Stimulated activated naive B cell treated with anti-CD40 and anti-IgM and Interleukin-4, amounts not matched to agents 10 μg/mL and 1 μg/mL and 100 μg/mL, for 72 hours (primary cell): ENCODE measurements at regions not wholly inside any gene's neighbourhood (a gene's known extent, or its start where the extent isn't known, plus 50 kb on each side); places are given as distances from the start of the nearest gene placed in this dataset.

Source experiments
- ATAC-seq, 2 donors: fragments of 150-1000 bp; cut with Tn5 transposase; replicated peaks; 2 replicates each; pipeline ENCODE4 v1.10.0; 2021; ENCODE audit warnings: moderate library complexity in 1 of 2
- DNase-seq: peaks from one replicate; pipeline ENCODE4 v3.0.0; 2021
- H3K27ac Mint-ChIP-seq: one replicate; pipeline ENCODE4 v1.8.0; 2022; ENCODE audit warnings: mild to moderate bottlenecking, mixed read lengths
- H3K27me3 Mint-ChIP-seq, 2 donors: one replicate each; pipeline ENCODE4 v1.8.0; 2022; ENCODE audit warnings: mixed read lengths in 2 of 2
- H3K36me3 Mint-ChIP-seq, 2 donors: one replicate each; pipeline ENCODE4 v1.8.0; 2022; ENCODE audit warnings: mixed read lengths in 2 of 2, mild to moderate bottlenecking in 1 of 2
- H3K4me1 Mint-ChIP-seq, 2 donors: one replicate each; pipeline ENCODE4 v1.8.0; 2022; ENCODE audit warnings: mixed read lengths in 2 of 2, mild to moderate bottlenecking in 1 of 2
- H3K4me3 Mint-ChIP-seq, 2 donors: one replicate each; pipeline ENCODE4 v1.8.0; 2022; ENCODE audit warnings: mild to moderate bottlenecking in 2 of 2, mixed read lengths in 2 of 2, moderate library complexity in 1 of 2
- H3K9me3 Mint-ChIP-seq, 2 donors: one replicate each; pipeline ENCODE4 v1.8.0; 2022; ENCODE audit warnings: mixed read lengths in 2 of 2, mild to moderate bottlenecking in 1 of 2

GRCh38 chr11:23555085-23555484 is 694.8 kb upstream of the CCDC179 start:
- Mint-ChIP-seq H3K27ac (no peak overlapping the region), H3K36me3 (no peaks in the 10 kb centered on the region), H3K9me3 (no peaks in the 10 kb centered on the region), H3K4me3 (no peak overlapping the region), H3K4me1 (no peaks in the 10 kb centered on the region), H3K27me3 (no peaks in the 10 kb centered on the region)
- no peak for DNase-seq
- ATAC-seq = no peak

GRCh38 chr11:23556163-23556750 is 696.0 kb upstream of the CCDC179 start:
- H3K27me3 Mint-ChIP-seq = no peaks in the 10 kb centered on the region
- DNase-seq (no peak), ATAC-seq (no peak)
- H3K4me3 Mint-ChIP-seq = no peak overlapping the region
- no peaks in the 10 kb centered on the region for H3K9me3 Mint-ChIP-seq
- no peaks in the 10 kb centered on the region for H3K36me3 Mint-ChIP-seq
- H3K27ac Mint-ChIP-seq = no peak overlapping the region
- no peaks in the 10 kb centered on the region for H3K4me1 Mint-ChIP-seq

- no peaks in the 10 kb centered on the region for H3K4me1 Mint-ChIP-seq
- H3K4me3 Mint-ChIP-seq = no peak overlapping the region
- ATAC-seq = no peak
- no peaks in the 10 kb centered on the region for H3K9me3 Mint-ChIP-seq
- no peak overlapping the region for H3K27ac Mint-ChIP-seq
- DNase-seq = no peak
- H3K27me3 Mint-ChIP-seq = no peaks in the 10 kb centered on the region
- no peaks in the 10 kb centered on the region for H3K36me3 Mint-ChIP-seq
These were observed 703.3 kb upstream of the CCDC179 start for GRCh38 chr11:23563591-23563990.

- Mint-ChIP-seq H3K36me3 (no peaks in the 10 kb centered on the region), H3K27me3 (no peaks in the 10 kb centered on the region), H3K4me1 (peaks cover 0 to under 1% of the 10 kb centered on the region in 2 donors), H3K9me3 (no peaks in the 10 kb centered on the region), H3K27ac (no peak overlapping the region), H3K4me3 (no peak overlapping the region)
- DNase-seq = no peak
- ATAC-seq = no peak
These were observed 704.1 kb upstream of the CCDC179 start for GRCh38 chr11:23564370-23564769.

- Mint-ChIP-seq H3K9me3 (peaks cover 0 to 3% of the 10 kb centered on the region in 2 donors), H3K4me3 (no peak overlapping the region), H3K27me3 (no peaks in the 10 kb centered on the region), H3K4me1 (peaks cover 0 to 4% of the 10 kb centered on the region in 2 donors), H3K27ac (no peak overlapping the region), H3K36me3 (no peaks in the 10 kb centered on the region)
- no peak for DNase-seq
- ATAC-seq = no peak
These were observed 708.9 kb upstream of the CCDC179 start for GRCh38 chr11:23569134-23569533.

- DNase-seq (no peak), ATAC-seq (peak; percentile 31 to 42)
- H3K36me3 Mint-ChIP-seq = no peaks in the 10 kb centered on the region
- peaks cover 0 to 3% of the 10 kb centered on the region in 2 donors for H3K9me3 Mint-ChIP-seq
- H3K4me1 Mint-ChIP-seq = peaks cover 0 to 4% of the 10 kb centered on the region in 2 donors
- H3K27me3 Mint-ChIP-seq = no peaks in the 10 kb centered on the region
- H3K27ac Mint-ChIP-seq = no peak overlapping the region
- no peak overlapping the region for H3K4me3 Mint-ChIP-seq
These were observed 709.3 kb upstream of the CCDC179 start for GRCh38 chr11:23569547-23569946.

GRCh38 chr11:23570828-23571227 is 710.6 kb upstream of the CCDC179 start:
- Mint-ChIP-seq H3K4me3 (no peak overlapping the region), H3K9me3 (peaks cover 0 to 3% of the 10 kb centered on the region in 2 donors), H3K36me3 (no peaks in the 10 kb centered on the region), H3K27ac (no peak overlapping the region), H3K4me1 (peaks cover 0 to 4% of the 10 kb centered on the region in 2 donors), H3K27me3 (no peaks in the 10 kb centered on the region)
- DNase-seq = no peak
- no peak for ATAC-seq

GRCh38 chr11:23573429-23573828 is 713.2 kb upstream of the CCDC179 start:
- H3K9me3 Mint-ChIP-seq = peaks cover 0 to 3% of the 10 kb centered on the region in 2 donors
- no peak overlapping the region for H3K27ac Mint-ChIP-seq
- no peaks in the 10 kb centered on the region for H3K27me3 Mint-ChIP-seq
- no peak overlapping the region for H3K4me3 Mint-ChIP-seq
- DNase-seq (no peak), ATAC-seq (no peak)
- H3K36me3 Mint-ChIP-seq = no peaks in the 10 kb centered on the region
- peaks cover 0 to 4% of the 10 kb centered on the region in 2 donors for H3K4me1 Mint-ChIP-seq

GRCh38 chr11:23574149-23574548 is 713.9 kb upstream of the CCDC179 start:
- Mint-ChIP-seq H3K4me1 (peaks cover 0 to 4% of the 10 kb centered on the region in 2 donors), H3K4me3 (no peak overlapping the region), H3K36me3 (no peaks in the 10 kb centered on the region), H3K27ac (no peak overlapping the region), H3K9me3 (peaks cover 0 to 3% of the 10 kb centered on the region in 2 donors), H3K27me3 (no peaks in the 10 kb centered on the region)
- no peak for DNase-seq
- no peak for ATAC-seq

- Mint-ChIP-seq H3K27me3 (no peaks in the 10 kb centered on the region), H3K4me1 (no peaks in the 10 kb centered on the region), H3K27ac (no peak overlapping the region), H3K9me3 (peaks cover 0 to 3% of the 10 kb centered on the region in 2 donors), H3K36me3 (no peaks in the 10 kb centered on the region), H3K4me3 (no peak overlapping the region)
- no peak for ATAC-seq
- no peak for DNase-seq
These were observed 717.0 kb upstream of the CCDC179 start for GRCh38 chr11:23577296-23577695.

GRCh38 chr11:23585416-23586104 is 725.3 kb upstream of the CCDC179 start:
- H3K27me3 Mint-ChIP-seq = no peaks in the 10 kb centered on the region
- H3K4me3 Mint-ChIP-seq = no peak overlapping the region
- H3K27ac Mint-ChIP-seq = no peak overlapping the region
- no peaks in the 10 kb centered on the region for H3K9me3 Mint-ChIP-seq
- H3K36me3 Mint-ChIP-seq = no peaks in the 10 kb centered on the region
- no peak for ATAC-seq
- no peaks in the 10 kb centered on the region for H3K4me1 Mint-ChIP-seq
- DNase-seq = no peak

GRCh38 chr11:23586173-23586572 is 725.9 kb upstream of the CCDC179 start:
- Mint-ChIP-seq H3K9me3 (peaks cover 0 to 2% of the 10 kb centered on the region in 2 donors), H3K4me3 (no peak overlapping the region), H3K27me3 (no peaks in the 10 kb centered on the region), H3K4me1 (no peaks in the 10 kb centered on the region), H3K36me3 (no peaks in the 10 kb centered on the region), H3K27ac (no peak overlapping the region)
- ATAC-seq (no peak), DNase-seq (no peak)

GRCh38 chr11:23590596-23591308 is 730.5 kb upstream of the CCDC179 start:
- no peaks in the 10 kb centered on the region for H3K36me3 Mint-ChIP-seq
- H3K27ac Mint-ChIP-seq = no peak overlapping the region
- H3K4me1 Mint-ChIP-seq = no peaks in the 10 kb centered on the region
- ATAC-seq (no peak), DNase-seq (no peak)
- no peaks in the 10 kb centered on the region for H3K27me3 Mint-ChIP-seq
- no peak overlapping the region for H3K4me3 Mint-ChIP-seq
- peaks cover 0 to 2% of the 10 kb centered on the region in 2 donors for H3K9me3 Mint-ChIP-seq

- no peak for DNase-seq
- no peak for ATAC-seq
- H3K27ac Mint-ChIP-seq = no peak overlapping the region
- no peaks in the 10 kb centered on the region for H3K27me3 Mint-ChIP-seq
- H3K4me1 Mint-ChIP-seq = no peaks in the 10 kb centered on the region
- no peak overlapping the region for H3K4me3 Mint-ChIP-seq
- no peaks in the 10 kb centered on the region for H3K36me3 Mint-ChIP-seq
- peaks cover 0 to 3% of the 10 kb centered on the region in 2 donors for H3K9me3 Mint-ChIP-seq
These were observed 734.5 kb upstream of the CCDC179 start for GRCh38 chr11:23594755-23595154.

GRCh38 chr11:23604966-23605365 is 744.7 kb upstream of the CCDC179 start:
- no peaks in the 10 kb centered on the region for H3K9me3 Mint-ChIP-seq
- DNase-seq = no peak
- H3K27me3 Mint-ChIP-seq = no peaks in the 10 kb centered on the region
- H3K4me3 Mint-ChIP-seq = no peak overlapping the region
- ATAC-seq = no peak
- H3K27ac Mint-ChIP-seq = no peak overlapping the region
- H3K4me1 Mint-ChIP-seq = no peaks in the 10 kb centered on the region
- no peaks in the 10 kb centered on the region for H3K36me3 Mint-ChIP-seq
